Right cardiac atrium (tissue), 5 donors: ENCODE measurements at regions not wholly inside any gene's neighbourhood (a gene's known extent, or its start where the extent isn't known, plus 50 kb on each side); places are given as distances from the start of the nearest gene placed in this dataset.
"Not testable (repeated sequence)": the region's sequence is repeated elsewhere in the genome, so short reads cannot be mapped to it uniquely, and the experiment has no call there.

Source experiments
- ATAC-seq, 2 donors: fragments of 200-7000 bp; cut with Tn5 transposase; one replicate each; pipeline versions ENCODE4 v1.8.0 to v1.9.1; 2020; ENCODE audit warnings: moderate library complexity in 2 of 2, mild to moderate bottlenecking in 1 of 2
- DNase-seq, 3 donors: peaks; one replicate each; pipeline ENCODE4 v3.0.0-alpha.2; 2020
- H3K27ac ChIP-seq: one replicate; pipeline ENCODE4 v1.5.1; 2013; ENCODE audit warnings: mild to moderate bottlenecking, low read length, control low read depth, moderate library complexity
- H3K27me3 ChIP-seq: one replicate; pipeline ENCODE4 v1.6.1; 2013; ENCODE audit not compliant: control insufficient read depth, insufficient read depth
- H3K4me1 ChIP-seq: one replicate; pipeline ENCODE4 v1.6.1; 2013; ENCODE audit warnings: low read length; ENCODE audit not compliant: control insufficient read depth, insufficient read depth
- H3K4me3 ChIP-seq: one replicate; pipeline ENCODE4 v1.5.1; 2013; ENCODE audit warnings: low read length, control low read depth
- H3K9me3 ChIP-seq: one replicate; pipeline ENCODE4 v1.6.1; 2013; ENCODE audit warnings: low read length; ENCODE audit not compliant: control insufficient read depth
- WGBS: extraction: QIAGEN DNeasy Blood & Tissue Kit; methylation state at CpG from one replicate; pipeline ENCODE4 v1.1.7; 2013; 5-methylcytosine and 5-hydroxymethylcytosine counted together
- intact Hi-C, 4 donors: fragments of 100-400 bp; cut with DNase I; formaldehyde crosslinking; loops; one replicate each; pipeline versions ENCODE4 v1.11.0 to v1.14.0; 2022 to 2023
- donor health status: healthy with polysubstance abuse.
- donor health status: DM: no; HTN: yes; CAD: no.
- donor health status: DM: no; HTN: no; CAD: no.
- donor health status: DM: no; HTN: yes; CAD: no; lungs with severe emphysema.
- donor health status: DM: yes; HTN: yes; CAD: no.

DNA sequence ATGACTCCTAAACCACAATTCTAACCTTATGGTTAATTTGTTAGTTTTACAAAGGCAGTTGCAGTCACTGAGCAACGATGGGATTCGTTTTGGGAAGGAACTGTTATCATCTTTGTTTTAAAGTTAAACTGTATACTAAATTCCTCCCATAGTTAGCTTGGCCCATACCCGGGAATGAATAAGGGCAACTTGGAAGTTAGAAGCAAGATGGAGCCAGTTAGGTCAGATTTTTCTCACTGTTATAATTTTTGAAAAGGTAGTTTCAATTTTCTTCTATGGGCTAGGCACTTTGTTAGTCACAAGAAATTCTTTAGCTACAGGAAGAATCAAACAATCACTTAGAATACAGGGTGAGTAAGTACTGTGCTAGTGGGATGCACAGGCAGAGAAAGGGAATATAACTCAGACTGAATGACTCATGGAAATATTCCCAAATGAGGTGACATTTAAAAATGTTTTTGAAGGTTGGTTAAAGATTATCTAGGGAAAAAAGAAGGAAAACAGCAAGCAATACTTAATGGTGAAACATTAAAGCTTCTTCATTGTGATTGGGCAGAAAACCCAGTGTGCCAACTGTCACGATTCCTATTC is 153.6 kb downstream of the MAGEB17 start:
- DNase-seq (no peak), ATAC-seq (no peak)
- H3K27ac ChIP-seq = no peak overlapping the region
- 76% methylated on average over 4 of the region's 4 CpGs for WGBS
- H3K9me3 ChIP-seq = no peaks in the 10 kb centered on the region
- intact Hi-C loops = no loop called here
- H3K27me3 ChIP-seq = no peaks in the 10 kb centered on the region
- H3K4me1 ChIP-seq = no peaks in the 10 kb centered on the region
- no peak overlapping the region for H3K4me3 ChIP-seq

DNA sequence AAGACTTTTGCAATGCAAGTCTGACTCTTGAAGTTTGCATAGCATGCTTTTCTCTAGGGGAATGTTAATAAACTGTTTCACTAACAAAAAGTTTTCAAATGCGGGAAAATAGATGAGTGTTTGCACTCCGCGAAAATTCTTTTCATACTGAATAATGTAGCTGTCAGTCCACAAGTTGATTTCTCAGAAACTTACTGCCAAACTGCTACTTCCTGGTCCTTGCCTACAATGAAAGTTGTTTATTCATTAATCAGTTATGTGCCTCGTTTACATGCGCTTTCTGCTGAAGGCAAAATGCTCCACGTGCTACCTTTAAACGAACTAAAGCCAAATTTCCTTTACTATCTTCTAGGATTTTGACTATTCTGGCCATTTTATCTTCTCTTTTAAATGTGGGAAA is 166.2 kb downstream of the MAGEB17 start:
- ATAC-seq = no peak
- Histone ChIP-seq H3K4me3 (no peak overlapping the region), H3K9me3 (no peaks in the 10 kb centered on the region), H3K27me3 (no peaks in the 10 kb centered on the region), H3K27ac (no peak overlapping the region), H3K4me1 (no peaks in the 10 kb centered on the region)
- intact Hi-C loops = no loop called here
- no peak for DNase-seq
- 89% methylated on average over 7 of the region's 7 CpGs for WGBS

DNA sequence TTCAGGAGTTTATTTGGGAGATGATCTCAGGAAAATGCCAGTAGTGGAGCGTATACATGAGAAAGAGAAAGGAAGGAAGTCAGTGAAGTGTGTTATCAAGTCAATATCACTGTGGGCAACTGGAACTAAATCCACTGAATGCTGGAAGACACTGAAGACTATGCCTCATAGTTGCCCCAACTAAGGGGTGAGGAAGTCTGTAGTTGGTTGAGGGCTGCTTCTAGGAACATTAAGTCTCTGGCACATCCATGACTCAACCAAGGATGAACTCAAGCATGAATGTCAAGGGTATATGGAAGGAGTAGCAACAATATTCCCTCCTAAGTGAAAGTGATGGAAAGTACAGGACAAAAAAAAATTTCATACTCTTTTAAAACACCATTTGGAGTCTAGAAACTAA is 167.9 kb downstream of the MAGEB17 start:
- no peaks in the 10 kb centered on the region for H3K9me3 ChIP-seq
- H3K4me1 ChIP-seq = no peaks in the 10 kb centered on the region
- no peak overlapping the region for H3K4me3 ChIP-seq
- DNase-seq (no peak), ATAC-seq (no peak)
- H3K27me3 ChIP-seq = no peaks in the 10 kb centered on the region
- no peak overlapping the region for H3K27ac ChIP-seq
- intact Hi-C loops = no loop called here
- 71% methylated on average over 1 of the region's 1 CpG for WGBS

DNA sequence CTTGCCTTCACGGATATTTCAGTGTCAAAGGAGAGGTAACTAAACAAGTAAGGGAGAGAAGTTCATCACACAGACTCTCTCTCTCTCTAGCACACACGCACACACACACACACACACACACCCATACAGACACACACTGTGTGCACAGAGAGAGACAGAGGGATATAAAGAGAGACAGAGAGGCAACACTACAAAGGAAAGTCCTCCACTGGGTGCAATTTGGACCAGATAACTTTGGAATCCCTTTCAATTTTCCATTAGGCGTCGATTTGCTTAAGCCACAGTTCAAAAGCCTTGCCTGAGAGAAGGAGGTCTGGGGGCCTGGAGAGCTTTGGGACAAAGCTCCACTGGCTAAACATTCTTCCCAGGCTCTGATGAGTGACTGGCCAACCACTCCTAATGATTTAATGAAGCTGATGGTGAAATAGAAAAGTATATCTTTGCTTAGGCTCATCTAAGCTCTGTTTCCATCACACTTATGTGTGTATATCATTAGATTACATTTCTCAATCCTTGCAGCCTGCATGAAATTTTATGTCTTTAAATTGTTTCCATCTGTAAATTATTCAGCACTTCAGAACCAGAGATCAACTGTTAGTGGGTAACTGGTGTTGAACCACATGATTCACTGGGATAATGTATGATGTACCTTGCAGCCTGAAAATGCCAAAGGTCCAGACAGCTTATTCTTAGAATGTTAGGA is 180.8 kb downstream of the MAGEB17 start:
- H3K4me3 ChIP-seq = no peak overlapping the region
- ATAC-seq (no peak), DNase-seq (no peak)
- no peaks in the 10 kb centered on the region for H3K27me3 ChIP-seq
- H3K9me3 ChIP-seq = no peaks in the 10 kb centered on the region
- H3K27ac ChIP-seq = no peak overlapping the region
- WGBS = 75% methylated on average over 4 of the region's 4 CpGs
- intact Hi-C loops = no loop called here
- no peaks in the 10 kb centered on the region for H3K4me1 ChIP-seq

DNA sequence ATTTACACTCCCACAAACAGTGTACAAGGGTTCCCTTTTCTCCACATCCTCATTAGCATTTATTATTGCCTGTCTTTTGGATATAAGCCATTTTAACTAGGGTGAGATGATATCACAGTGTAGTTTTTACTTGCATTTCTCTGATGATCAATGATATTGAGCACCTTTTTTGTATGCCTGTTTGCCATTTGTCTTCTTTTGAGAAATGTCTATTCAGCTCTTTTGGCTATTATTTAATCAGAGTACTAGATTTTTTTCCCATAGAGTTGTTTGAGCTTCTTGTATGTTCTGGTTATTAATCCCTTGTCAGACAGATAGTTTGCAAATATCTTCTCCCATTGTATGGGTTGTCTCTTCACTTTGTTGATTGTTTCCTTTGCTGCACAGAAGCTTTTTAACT is 190.6 kb downstream of the MAGEB17 start:
- Histone ChIP-seq H3K4me3 (no peak overlapping the region), H3K27me3 (no peaks in the 10 kb centered on the region), H3K9me3 (no peaks in the 10 kb centered on the region), H3K4me1 (no peaks in the 10 kb centered on the region), H3K27ac (no peak overlapping the region)
- intact Hi-C loops = no loop called here
- DNase-seq (no peak), ATAC-seq (no peak)

DNA sequence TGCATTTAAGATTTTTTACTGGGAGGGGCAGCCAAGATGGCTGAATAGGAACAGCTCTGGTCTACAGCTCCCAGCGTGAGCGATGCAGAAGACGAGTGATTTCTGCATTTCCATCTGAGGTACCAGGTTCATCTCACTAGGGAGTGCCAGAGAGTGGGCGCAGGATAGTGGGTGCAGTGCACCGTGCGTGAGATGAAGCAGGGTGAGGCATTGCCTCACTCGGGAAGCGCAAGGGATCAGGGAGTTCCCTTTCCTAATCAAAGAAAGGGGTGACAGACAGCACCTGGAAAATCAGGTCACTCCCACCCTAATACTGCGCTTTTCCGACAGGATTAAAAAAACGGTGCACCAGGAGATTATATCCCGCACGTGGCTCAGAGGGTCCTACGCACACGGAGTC is 192.8 kb downstream of the MAGEB17 start:
- H3K4me3 ChIP-seq, intact Hi-C loops, H3K4me1 ChIP-seq, H3K27ac ChIP-seq, H3K9me3 ChIP-seq, H3K27me3 ChIP-seq, DNase-seq, ATAC-seq: not testable (repeated sequence)
- WGBS = 93% methylated on average over 15 of the region's 15 CpGs

DNA sequence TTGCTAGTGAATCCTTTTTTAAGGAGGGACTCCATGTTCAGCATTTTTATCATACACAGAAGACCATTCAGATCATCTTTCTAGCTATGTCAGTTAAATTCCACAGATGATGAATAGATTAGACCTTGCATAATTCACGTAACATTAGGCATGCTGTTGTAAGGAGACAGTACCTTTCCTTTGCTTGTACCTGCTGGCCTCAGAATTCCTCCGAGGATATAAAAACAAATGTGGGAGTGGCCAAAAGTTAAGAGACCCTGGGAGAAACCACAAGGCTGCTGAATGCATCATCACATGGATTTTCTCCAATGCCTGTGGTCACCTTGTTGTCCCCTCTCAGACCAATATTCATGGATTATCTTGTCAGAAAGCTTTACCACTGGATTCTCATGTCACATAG is 201.4 kb downstream of the MAGEB17 start:
- no peaks in the 10 kb centered on the region for H3K4me1 ChIP-seq
- DNase-seq = no peak
- intact Hi-C loops = no loop called here
- WGBS = 75% methylated on average over 2 of the region's 2 CpGs
- H3K27ac ChIP-seq = no peak overlapping the region
- H3K4me3 ChIP-seq = no peak overlapping the region
- H3K9me3 ChIP-seq = no peaks in the 10 kb centered on the region
- ATAC-seq = no peak
- H3K27me3 ChIP-seq = no peaks in the 10 kb centered on the region

DNA sequence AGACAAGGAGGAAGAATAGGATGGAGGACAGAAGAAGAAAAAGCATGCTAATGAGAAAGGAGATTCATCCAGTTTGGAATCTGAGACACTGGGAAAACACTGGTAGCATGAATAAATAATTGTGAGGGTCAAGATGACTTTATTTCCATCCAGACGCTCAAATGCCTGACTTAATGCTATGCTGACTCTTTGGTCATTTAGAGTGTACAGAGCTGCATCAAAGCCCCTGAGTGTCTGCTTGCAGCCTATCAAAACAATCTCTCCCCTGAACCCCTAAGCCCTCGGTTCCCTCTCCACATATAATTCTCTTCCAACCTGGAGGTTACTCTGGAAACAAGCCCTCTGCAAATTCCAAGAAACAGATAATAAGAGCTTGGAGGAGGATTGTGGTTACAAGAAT is 208.8 kb downstream of the MAGEB17 start:
- Histone ChIP-seq H3K4me1 (no peaks in the 10 kb centered on the region), H3K27ac (no peak overlapping the region), H3K27me3 (no peaks in the 10 kb centered on the region), H3K9me3 (no peaks in the 10 kb centered on the region), H3K4me3 (no peak overlapping the region)
- WGBS = 66% methylated on average over 2 of the region's 2 CpGs
- ATAC-seq = no peak
- DNase-seq = no peak
- intact Hi-C loops = no loop called here

DNA sequence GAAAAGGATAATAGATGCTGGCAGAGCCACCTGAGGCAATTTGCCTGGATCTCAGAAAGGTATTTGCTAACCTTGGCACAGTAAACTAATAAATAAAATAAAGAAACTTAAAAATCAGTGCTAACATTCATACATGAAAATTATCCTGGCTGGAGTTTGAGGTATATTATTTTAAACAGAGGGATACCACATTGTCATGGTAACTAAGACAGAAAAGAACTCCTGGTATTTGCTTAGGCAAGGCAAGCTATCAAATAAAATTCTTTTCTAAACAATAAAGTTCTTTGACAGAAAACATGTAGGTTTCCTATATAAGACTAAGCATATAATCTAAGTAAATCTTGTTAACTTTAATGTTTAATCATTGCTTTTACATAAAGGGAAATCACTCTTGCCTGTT is 218.8 kb downstream of the MAGEB17 start:
- no peak for DNase-seq
- intact Hi-C loops = no loop called here
- ATAC-seq = no peak
- no peak overlapping the region for H3K27ac ChIP-seq
- no peaks in the 10 kb centered on the region for H3K9me3 ChIP-seq
- H3K4me3 ChIP-seq = no peak overlapping the region
- no peaks in the 10 kb centered on the region for H3K4me1 ChIP-seq
- H3K27me3 ChIP-seq = no peaks in the 10 kb centered on the region

DNA sequence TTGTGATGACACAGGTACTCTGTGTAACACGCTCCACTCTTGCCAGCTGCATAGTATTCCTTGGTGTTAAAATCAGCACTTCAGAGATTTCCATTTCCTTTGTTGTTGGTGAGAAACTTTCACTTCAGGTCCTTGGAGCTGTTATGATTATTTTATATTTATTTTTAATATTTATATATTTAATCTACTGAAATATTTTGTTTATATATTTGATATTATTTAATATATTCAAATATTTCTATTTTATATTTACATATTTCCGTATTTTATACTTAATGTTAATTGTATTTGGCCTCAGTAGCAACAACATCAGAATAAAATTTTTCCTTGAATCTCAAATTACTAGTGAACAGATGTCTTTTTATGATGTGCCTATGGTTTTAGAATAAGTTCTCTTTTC is 225.3 kb downstream of the MAGEB17 start:
- intact Hi-C loops = no loop called here
- 95% methylated on average over 2 of the region's 2 CpGs for WGBS
- Histone ChIP-seq H3K4me3 (no peak overlapping the region), H3K4me1 (no peaks in the 10 kb centered on the region), H3K27me3 (no peaks in the 10 kb centered on the region), H3K27ac (no peak overlapping the region), H3K9me3 (no peaks in the 10 kb centered on the region)
- ATAC-seq (no peak), DNase-seq (no peak)

DNA sequence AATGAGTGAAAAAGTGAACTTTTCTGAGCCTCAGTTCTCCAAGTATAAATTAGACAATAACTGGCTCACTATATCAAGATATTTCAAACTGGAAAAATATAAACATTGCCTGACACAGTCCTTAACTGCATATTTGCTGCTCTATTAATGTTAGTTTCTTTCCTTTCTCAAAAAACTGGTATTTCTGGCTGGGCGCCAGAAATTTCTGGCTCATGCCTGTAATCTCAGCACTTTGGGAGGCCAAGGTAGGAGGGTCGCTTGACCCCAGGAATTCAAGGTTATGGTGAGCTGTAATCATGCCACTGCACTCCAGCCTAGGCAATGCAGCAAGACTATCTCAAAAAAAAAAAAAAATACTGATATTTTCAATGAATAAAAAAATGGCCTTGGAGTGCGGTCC is 227.0 kb downstream of the MAGEB17 start:
- ATAC-seq = no peak
- no peak overlapping the region for H3K27ac ChIP-seq
- H3K9me3 ChIP-seq = no peaks in the 10 kb centered on the region
- H3K27me3 ChIP-seq = no peaks in the 10 kb centered on the region
- no peaks in the 10 kb centered on the region for H3K4me1 ChIP-seq
- DNase-seq = no peak
- intact Hi-C loops = no loop called here
- no peak overlapping the region for H3K4me3 ChIP-seq
- 64% methylated on average over 3 of the region's 3 CpGs for WGBS

DNA sequence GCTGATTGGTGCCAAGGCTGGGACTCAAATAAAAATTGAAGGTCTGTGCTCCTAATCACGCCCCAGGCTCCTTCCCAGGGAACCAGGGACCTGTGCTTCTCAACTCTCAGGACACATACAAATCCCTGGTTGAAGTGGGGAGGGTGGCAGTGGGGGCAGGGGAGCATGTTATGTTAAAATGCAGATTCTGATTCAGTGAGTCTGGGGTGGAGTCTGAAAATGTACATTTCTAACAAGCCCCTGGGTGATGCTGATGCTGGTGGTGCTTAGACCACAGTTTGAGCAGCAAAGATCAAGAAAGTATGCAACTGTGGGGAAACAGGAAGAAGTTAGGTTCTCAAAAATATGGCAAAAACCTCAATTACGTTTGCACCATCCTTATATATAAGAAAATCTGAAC is 236.5 kb downstream of the MAGEB17 start:
- Histone ChIP-seq H3K27me3 (no peaks in the 10 kb centered on the region), H3K4me3 (no peak overlapping the region), H3K27ac (no peak overlapping the region), H3K9me3 (no peaks in the 10 kb centered on the region), H3K4me1 (no peaks in the 10 kb centered on the region)
- WGBS = 76% methylated on average over 2 of the region's 2 CpGs
- intact Hi-C loops = no loop called here
- DNase-seq (no peak), ATAC-seq (no peak)
